ENCODE measurements at regions not wholly inside any gene's neighbourhood (a gene's known extent, or its start where the extent isn't known, plus 50 kb on each side); places are given as distances from the start of the nearest gene placed in this dataset.

- 98% methylated on average over 7 of the region's 7 CpGs for WGBS, 2 donors
- Histone ChIP-seq H3K36me3 (no peaks in the 10 kb centered on the region), H3K4me3 (no peak overlapping the region), H3K27me3 (no peaks in the 10 kb centered on the region), H3K27ac (no peak overlapping the region), H3K9me3 (peaks cover 0 to 4% (median 0%) of the 10 kb centered on the region in 11 donors), H3K4me1 (no peaks in the 10 kb centered on the region)
- TF ChIP-seq CTCF (IDR thresholded peaks at IDR 0.05): no peak
- intact Hi-C loops (cut with DNase I): no loop called here
- ATAC-seq (no peak), DNase-seq (no peak)
Observed at GRCh38 chr3:35067750-35068149, 571.6 kb upstream of the ARPP21 start.

GRCh38 chr3:35070088-35070487 is 569.2 kb upstream of the ARPP21 start:
- H3K4me1 ChIP-seq: no peaks in the 10 kb centered on the region
- no peaks in the 10 kb centered on the region for H3K27me3 ChIP-seq
- ATAC-seq (no peak), DNase-seq (no peak)
- intact Hi-C loops (cut with DNase I): no loop called here
- TF ChIP-seq CTCF (IDR thresholded peaks at IDR 0.05): no peak
- H3K4me3 ChIP-seq: no peak overlapping the region
- 72 to 80% methylated on average over 2 of the region's 2 CpGs for WGBS, 2 donors
- no peak overlapping the region for H3K27ac ChIP-seq
- no peaks in the 10 kb centered on the region for H3K36me3 ChIP-seq
- no peaks in the 10 kb centered on the region for H3K9me3 ChIP-seq

- Histone ChIP-seq H3K4me3 (no peak overlapping the region), H3K4me1 (no peaks in the 10 kb centered on the region), H3K9me3 (no peaks in the 10 kb centered on the region), H3K27ac (no peak overlapping the region), H3K36me3 (no peaks in the 10 kb centered on the region), H3K27me3 (no peaks in the 10 kb centered on the region)
- WGBS, 2 donors: 93 to 97% methylated on average over 1 of the region's 1 CpG
- no peak for TF ChIP-seq CTCF (IDR thresholded peaks at IDR 0.05)
- intact Hi-C loops (cut with DNase I): no loop called here
- ATAC-seq (no peak), DNase-seq (no peak)
Observed at GRCh38 chr3:35071772-35072171, 567.6 kb upstream of the ARPP21 start.

GRCh38 chr3:35078780-35079179 is 560.5 kb upstream of the ARPP21 start:
- H3K27me3 ChIP-seq: no peaks in the 10 kb centered on the region
- H3K9me3 ChIP-seq: no peaks in the 10 kb centered on the region
- WGBS, 2 donors: 85 to 92% methylated on average over 2 of the region's 2 CpGs
- H3K4me1 ChIP-seq: no peaks in the 10 kb centered on the region
- TF ChIP-seq CTCF (IDR thresholded peaks at IDR 0.05): no peak
- H3K4me3 ChIP-seq: no peak overlapping the region
- no peaks in the 10 kb centered on the region for H3K36me3 ChIP-seq
- ATAC-seq (no peak), DNase-seq (no peak)
- intact Hi-C loops (cut with DNase I): no loop called here
- no peak overlapping the region for H3K27ac ChIP-seq

- 60 to 63% methylated on average over 1 of the region's 1 CpG for WGBS, 2 donors
- DNase-seq (no peak), ATAC-seq (no peak)
- no peak overlapping the region for H3K27ac ChIP-seq
- H3K4me1 ChIP-seq: no peaks in the 10 kb centered on the region
- TF ChIP-seq CTCF (IDR thresholded peaks at IDR 0.05): no peak
- H3K27me3 ChIP-seq: no peaks in the 10 kb centered on the region
- no peaks in the 10 kb centered on the region for H3K36me3 ChIP-seq
- no peak overlapping the region for H3K4me3 ChIP-seq
- H3K9me3 ChIP-seq: peaks cover 0 to under 1% (median 0%) of the 10 kb centered on the region in 11 donors
- intact Hi-C loops (cut with DNase I): no loop called here
Observed at GRCh38 chr3:35079403-35079802, 559.9 kb upstream of the ARPP21 start.

All from heart right ventricle (tissue), 16 donors.